ENCODE measurements at regions not wholly inside any gene's neighbourhood (a gene's known extent, or its start where the extent isn't known, plus 50 kb on each side); places are given as distances from the start of the nearest gene placed in this dataset.

GRCh38 chr18:60861575-60861974 lies 471.7 kb upstream of the CDH20 start:
- peaks cover 18% of the 10 kb centered on the region for H3K27me3 Mint-ChIP-seq (ENCODE audit: insufficient read depth)
- no peak overlapping the region for H3K4me3 Mint-ChIP-seq
- DNase-seq: no peak
- H3K27ac Mint-ChIP-seq: no peak overlapping the region
- TF ChIP-seq, protein P1, sequence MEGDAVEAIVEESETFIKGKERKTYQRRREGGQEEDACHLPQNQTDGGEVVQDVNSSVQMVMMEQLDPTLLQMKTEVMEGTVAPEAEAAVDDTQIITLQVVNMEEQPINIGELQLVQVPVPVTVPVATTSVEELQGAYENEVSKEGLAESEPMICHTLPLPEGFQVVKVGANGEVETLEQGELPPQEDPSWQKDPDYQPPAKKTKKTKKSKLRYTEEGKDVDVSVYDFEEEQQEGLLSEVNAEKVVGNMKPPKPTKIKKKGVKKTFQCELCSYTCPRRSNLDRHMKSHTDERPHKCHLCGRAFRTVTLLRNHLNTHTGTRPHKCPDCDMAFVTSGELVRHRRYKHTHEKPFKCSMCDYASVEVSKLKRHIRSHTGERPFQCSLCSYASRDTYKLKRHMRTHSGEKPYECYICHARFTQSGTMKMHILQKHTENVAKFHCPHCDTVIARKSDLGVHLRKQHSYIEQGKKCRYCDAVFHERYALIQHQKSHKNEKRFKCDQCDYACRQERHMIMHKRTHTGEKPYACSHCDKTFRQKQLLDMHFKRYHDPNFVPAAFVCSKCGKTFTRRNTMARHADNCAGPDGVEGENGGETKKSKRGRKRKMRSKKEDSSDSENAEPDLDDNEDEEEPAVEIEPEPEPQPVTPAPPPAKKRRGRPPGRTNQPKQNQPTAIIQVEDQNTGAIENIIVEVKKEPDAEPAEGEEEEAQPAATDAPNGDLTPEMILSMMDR (conservative IDR thresholded peaks at IDR 0.05): no peak
- Histone ChIP-seq H3K9me3 (ENCODE audit: control insufficient read depth, low read length) (no peaks in the 10 kb centered on the region), H3K27ac (ENCODE audit: low read depth, low read length) (no peak overlapping the region), H3K36me3 (ENCODE audit: control insufficient read depth, insufficient read depth, low read length) (no peaks in the 10 kb centered on the region), H3K4me1 (ENCODE audit: control insufficient read depth, insufficient read depth, low read length) (no peaks in the 10 kb centered on the region), H3K9ac (ENCODE audit: extremely low read depth, low read length, poor library complexity, severe bottlenecking) (no peak overlapping the region), H3K27me3 (ENCODE audit: control insufficient read depth, insufficient read depth, low read length, poor library complexity, severe bottlenecking) (peaks cover 43% of the 10 kb centered on the region), H3K4me3 (ENCODE audit: low read length) (no peak overlapping the region)
- no peaks in the 10 kb centered on the region for H3K36me3 Mint-ChIP-seq (ENCODE audit: low read depth)
- peaks cover 36% of the 10 kb centered on the region for H3K4me1 Mint-ChIP-seq
- H3K9me3 Mint-ChIP-seq: no peaks in the 10 kb centered on the region

DNA sequence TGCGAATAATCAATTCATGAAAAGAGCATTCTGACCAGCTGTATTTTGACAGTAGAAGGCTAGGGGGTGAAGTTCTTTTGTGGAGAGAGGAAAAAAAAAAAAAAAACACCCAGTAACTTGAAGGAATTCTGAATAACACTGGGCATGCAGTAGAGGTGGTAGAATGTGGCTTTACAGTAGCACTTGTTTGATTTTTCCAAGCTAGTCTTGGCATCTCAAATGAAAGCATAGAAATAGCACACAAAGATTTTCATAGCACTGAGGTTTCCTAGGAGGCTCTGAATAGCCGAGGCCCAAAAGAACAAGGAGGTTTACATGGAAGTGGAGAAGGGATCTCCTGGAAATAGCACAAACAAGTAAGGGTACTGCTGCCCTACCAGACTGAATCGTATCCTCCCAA lies 470.2 kb upstream of the CDH20 start:
- 90 to 94% methylated on average over 2 to 3 of the region's 3 CpGs for WGBS, 2 experiments (ENCODE audit: insufficient coverage in 1 of 2, insufficient read length in 1 of 2)
- H3K36me3 Mint-ChIP-seq (ENCODE audit: low read depth): no peaks in the 10 kb centered on the region
- peaks cover 35% of the 10 kb centered on the region for H3K4me1 Mint-ChIP-seq
- Histone ChIP-seq H3K4me3 (ENCODE audit: low read length) (no peak overlapping the region), H3K27ac (ENCODE audit: low read depth, low read length) (no peak overlapping the region), H3K4me1 (ENCODE audit: control insufficient read depth, insufficient read depth, low read length) (no peaks in the 10 kb centered on the region), H3K9ac (ENCODE audit: extremely low read depth, low read length, poor library complexity, severe bottlenecking) (no peak overlapping the region), H3K9me3 (ENCODE audit: control insufficient read depth, low read length) (no peaks in the 10 kb centered on the region), H3K36me3 (ENCODE audit: control insufficient read depth, insufficient read depth, low read length) (no peaks in the 10 kb centered on the region), H3K27me3 (ENCODE audit: control insufficient read depth, insufficient read depth, low read length, poor library complexity, severe bottlenecking) (peaks cover 32% of the 10 kb centered on the region)
- TF ChIP-seq, protein P1 (conservative IDR thresholded peaks at IDR 0.05): no peak
- H3K9me3 Mint-ChIP-seq: no peaks in the 10 kb centered on the region
- H3K27ac Mint-ChIP-seq: no peak overlapping the region
- DNase-seq: no peak
- H3K27me3 Mint-ChIP-seq (ENCODE audit: insufficient read depth): peaks cover 10% of the 10 kb centered on the region
- no peak overlapping the region for H3K4me3 Mint-ChIP-seq

GRCh38 chr18:60865801-60866200 lies 467.4 kb upstream of the CDH20 start:
- TF ChIP-seq, protein P1 (conservative IDR thresholded peaks at IDR 0.05): no peak
- no peak overlapping the region for H3K27ac ChIP-seq (ENCODE audit: low read depth, low read length)
- H3K4me3 Mint-ChIP-seq: no peak overlapping the region
- no peak overlapping the region for H3K9ac ChIP-seq (ENCODE audit: extremely low read depth, low read length, poor library complexity, severe bottlenecking)
- no peak for DNase-seq
- H3K27ac Mint-ChIP-seq: no peak overlapping the region
- no peaks in the 10 kb centered on the region for H3K36me3 Mint-ChIP-seq (ENCODE audit: low read depth)
- H3K9me3 ChIP-seq (ENCODE audit: control insufficient read depth, low read length): no peaks in the 10 kb centered on the region
- no peaks in the 10 kb centered on the region for H3K4me1 ChIP-seq (ENCODE audit: control insufficient read depth, insufficient read depth, low read length)
- H3K9me3 Mint-ChIP-seq: no peaks in the 10 kb centered on the region
- H3K27me3 ChIP-seq (ENCODE audit: control insufficient read depth, insufficient read depth, low read length, poor library complexity, severe bottlenecking): peaks cover 15% of the 10 kb centered on the region
- no peaks in the 10 kb centered on the region for H3K27me3 Mint-ChIP-seq (ENCODE audit: insufficient read depth)
- peaks cover 13% of the 10 kb centered on the region for H3K4me1 Mint-ChIP-seq
- WGBS, 2 experiments (ENCODE audit: insufficient coverage in 1 of 2, insufficient read length in 1 of 2): 71 to 88% methylated on average over 1 to 2 of the region's 2 CpGs
- H3K4me3 ChIP-seq (ENCODE audit: low read length): no peak overlapping the region
- H3K36me3 ChIP-seq (ENCODE audit: control insufficient read depth, insufficient read depth, low read length): no peaks in the 10 kb centered on the region
